RWPE2 (cell line): ENCODE measurements at regions not wholly inside any gene's neighbourhood (a gene's known extent, or its start where the extent isn't known, plus 50 kb on each side); places are given as distances from the start of the nearest gene placed in this dataset.
A peak's percentile ranks its signal among the peaks of the same experiment; 100 is the strongest.

Experiments used
- ATAC-seq: fragments of 200-7000 bp; cut with Tn5 transposase; 3 replicates; pipeline ENCODE4 v1.9.1; 2021; ENCODE audit warnings: low read depth
- DNase-seq: peaks from one replicate; pipeline ENCODE4 v3.0.0-alpha.2; 2020; ENCODE audit warnings: low spot score
- H3K27ac ChIP-seq: fragments of 450-650 bp; 2 replicates; pipeline ENCODE4 v1.5.1; 2017; ENCODE audit warnings: mild to moderate bottlenecking; ENCODE audit not compliant: poor library complexity, severe bottlenecking
- H3K27me3 ChIP-seq: fragments of 250-450 bp; sonication (Bioruptor Pico); 2 replicates; pipeline ENCODE4 v1.5.1; 2021; ENCODE audit warnings: mild to moderate bottlenecking, moderate library complexity; ENCODE audit not compliant: insufficient read depth, poor library complexity, severe bottlenecking
- H3K36me3 ChIP-seq: fragments of 250-450 bp; sonication (Bioruptor Pico); 2 replicates; pipeline ENCODE4 v1.5.1; 2020; ENCODE audit warnings: low read depth, mild to moderate bottlenecking, moderate library complexity
- H3K4me1 ChIP-seq: fragments of 250-450 bp; sonication (Bioruptor Pico); 2 replicates; pipeline ENCODE4 v1.5.1; 2021; ENCODE audit warnings: mild to moderate bottlenecking, moderate library complexity; ENCODE audit not compliant: insufficient read depth, poor library complexity, severe bottlenecking
- H3K4me3 ChIP-seq: fragments of 250-450 bp; sonication (Bioruptor Pico); 2 replicates; pipeline ENCODE4 v1.5.1; 2021; ENCODE audit warnings: mild to moderate bottlenecking, moderate library complexity; ENCODE audit not compliant: severe bottlenecking
- H3K9me3 ChIP-seq: fragments of 250-450 bp; sonication (Bioruptor Pico); 2 replicates; pipeline ENCODE4 v1.5.1; 2021; ENCODE audit warnings: mild to moderate bottlenecking, moderate library complexity; ENCODE audit not compliant: severe bottlenecking
- CTCF ChIP-seq: fragments of 450-650 bp; IDR thresholded peaks from one replicate; pipeline ENCODE4 v1.5.1; 2017; ENCODE audit warnings: mild to moderate bottlenecking, moderate library complexity; ENCODE audit not compliant: poor library complexity, severe bottlenecking

GRCh38 chr9:16964228-16964627 lies 93.8 kb upstream of the BNC2 start:
- TF ChIP-seq CTCF, result no peak
- H3K27ac ChIP-seq, result peak overlapping the region; percentile 62
- ATAC-seq (peak; percentile 99), DNase-seq (peak; percentile 58)
- no peaks in the 10 kb centered on the region for H3K9me3 ChIP-seq
- no peaks in the 10 kb centered on the region for H3K27me3 ChIP-seq
- H3K4me1 ChIP-seq, result peaks cover 21% of the 10 kb centered on the region
- no peaks in the 10 kb centered on the region for H3K36me3 ChIP-seq
- no peak overlapping the region for H3K4me3 ChIP-seq

GRCh38 chr9:16960084-16960483 lies 89.6 kb upstream of the BNC2 start:
- no peak for TF ChIP-seq CTCF
- H3K9me3 ChIP-seq, result no peaks in the 10 kb centered on the region
- H3K27ac ChIP-seq, result no peak overlapping the region
- H3K36me3 ChIP-seq, result no peaks in the 10 kb centered on the region
- no peaks in the 10 kb centered on the region for H3K27me3 ChIP-seq
- no peak for DNase-seq
- H3K4me3 ChIP-seq, result no peak overlapping the region
- H3K4me1 ChIP-seq, result peaks cover 21% of the 10 kb centered on the region
- ATAC-seq, result peak; percentile 15; the same call in 1 of the 3 replicates

DNA sequence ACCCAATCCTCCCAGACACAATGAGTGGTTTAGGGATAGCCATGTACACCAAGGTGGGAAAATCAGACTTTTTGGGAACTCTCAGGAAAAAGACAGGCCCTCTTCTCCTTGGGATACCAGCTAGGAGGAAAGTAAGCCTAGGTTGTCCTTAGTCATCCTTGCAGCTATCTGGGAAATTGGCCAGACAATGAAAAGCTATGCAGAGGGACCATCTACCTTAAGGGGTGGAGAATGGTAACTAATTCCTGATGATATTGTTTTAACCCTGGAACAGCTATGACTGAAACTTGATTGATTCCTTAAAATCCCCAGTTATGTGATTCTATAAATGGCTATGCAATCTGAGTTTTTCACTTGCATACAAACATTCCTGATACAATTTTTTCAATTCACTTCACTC lies 88.9 kb upstream of the BNC2 start:
- Histone ChIP-seq H3K27ac (no peak overlapping the region), H3K27me3 (no peaks in the 10 kb centered on the region), H3K36me3 (no peaks in the 10 kb centered on the region), H3K4me1 (peaks cover 15% of the 10 kb centered on the region), H3K4me3 (no peak overlapping the region), H3K9me3 (no peaks in the 10 kb centered on the region)
- DNase-seq, result no peak
- TF ChIP-seq CTCF, result no peak
- ATAC-seq, result no peak

DNA sequence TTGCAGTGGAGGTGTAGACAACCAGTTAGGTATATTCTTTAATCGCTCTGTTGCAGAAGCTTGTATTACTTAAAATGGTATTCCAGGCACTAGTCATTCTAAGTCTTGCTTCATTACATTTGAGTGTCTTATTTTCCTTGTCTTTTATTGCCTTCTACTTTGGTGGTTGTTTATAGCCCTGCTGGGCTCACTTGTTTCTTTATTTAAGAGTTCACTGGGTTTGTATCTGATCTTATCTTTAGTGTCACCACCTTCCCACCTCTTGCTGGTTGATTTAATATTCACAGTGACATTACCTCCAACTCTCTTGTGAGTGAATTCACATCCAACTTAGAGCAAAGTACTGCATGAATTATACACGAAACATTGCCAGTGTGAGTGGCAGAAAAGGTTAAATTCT lies 83.6 kb upstream of the BNC2 start:
- H3K4me3 ChIP-seq, result no peak overlapping the region
- H3K36me3 ChIP-seq, result no peaks in the 10 kb centered on the region
- ATAC-seq (no peak), DNase-seq (no peak)
- no peak for TF ChIP-seq CTCF
- H3K4me1 ChIP-seq, result no peaks in the 10 kb centered on the region
- no peaks in the 10 kb centered on the region for H3K27me3 ChIP-seq
- no peak overlapping the region for H3K27ac ChIP-seq
- no peaks in the 10 kb centered on the region for H3K9me3 ChIP-seq

- Histone ChIP-seq H3K27me3 (no peaks in the 10 kb centered on the region), H3K4me3 (no peak overlapping the region), H3K4me1 (no peaks in the 10 kb centered on the region), H3K36me3 (no peaks in the 10 kb centered on the region), H3K9me3 (no peaks in the 10 kb centered on the region), H3K27ac (no peak overlapping the region)
- no peak for DNase-seq
- no peak for ATAC-seq
- no peak for TF ChIP-seq CTCF
Observed at GRCh38 chr9:16951502-16951901, 81.0 kb upstream of the BNC2 start.
